T-helper 9 cell (primary cell): ENCODE measurements at regions not wholly inside any gene's neighbourhood (a gene's known extent, or its start where the extent isn't known, plus 50 kb on each side); places are given as distances from the start of the nearest gene placed in this dataset.
"Not testable (repeated sequence)": the region's sequence is repeated elsewhere in the genome, so short reads cannot be mapped to it uniquely, and the experiment has no call there.

Experiments
- DNase-seq: peaks from one replicate; pipeline ENCODE4 v3.0.0-alpha.2; 2020

GRCh38 chr11:45000918-45001317 lies 50.2 kb upstream of the TP53I11 start:
- DNase-seq, result no peak

GRCh38 chr11:45001466-45002165 lies 50.9 kb upstream of the TP53I11 start:
- DNase-seq, result no peak

GRCh38 chr11:45005106-45005505 lies 54.4 kb upstream of the TP53I11 start:
- no peak for DNase-seq

- no peak for DNase-seq
Observed at GRCh38 chr11:45007011-45007410, 56.3 kb upstream of the TP53I11 start.

- DNase-seq, result not testable (repeated sequence)
Observed at GRCh38 chr11:45015983-45016382, 65.3 kb upstream of the TP53I11 start.

- DNase-seq, result not testable (repeated sequence)
Observed at GRCh38 chr11:45016446-45016845, 65.8 kb upstream of the TP53I11 start.

- DNase-seq, result no peak
Observed at GRCh38 chr11:45017329-45017728, 66.6 kb upstream of the TP53I11 start.

- DNase-seq, result no peak
Observed at GRCh38 chr11:45021001-45021400, 70.3 kb upstream of the TP53I11 start.

- DNase-seq, result no peak
Observed at GRCh38 chr11:45021692-45022141, 71.0 kb upstream of the TP53I11 start.

GRCh38 chr11:45022294-45023064 lies 71.8 kb upstream of the TP53I11 start:
- no peak for DNase-seq

- DNase-seq, result no peak
Observed at GRCh38 chr11:45023065-45023365, 72.3 kb upstream of the TP53I11 start.

GRCh38 chr11:45024316-45024715 lies 73.6 kb upstream of the TP53I11 start:
- no peak for DNase-seq

GRCh38 chr11:45024846-45025588 lies 74.3 kb upstream of the TP53I11 start:
- DNase-seq, result no peak

GRCh38 chr11:45025716-45026492 lies 75.2 kb upstream of the TP53I11 start:
- DNase-seq, result no peak

- DNase-seq, result no peak
Observed at GRCh38 chr11:45026835-45027234, 76.2 kb upstream of the TP53I11 start.

GRCh38 chr11:45027312-45027711 lies 76.6 kb upstream of the TP53I11 start:
- DNase-seq, result no peak

GRCh38 chr11:45028911-45029682 lies 78.4 kb upstream of the TP53I11 start:
- no peak for DNase-seq

GRCh38 chr11:45030778-45031177 lies 80.1 kb upstream of the TP53I11 start:
- DNase-seq, result no peak

- DNase-seq, result no peak
Observed at GRCh38 chr11:45031912-45032519, 81.3 kb upstream of the TP53I11 start.

GRCh38 chr11:45035413-45035812 lies 84.7 kb upstream of the TP53I11 start:
- DNase-seq, result no peak

GRCh38 chr11:45036010-45036409 lies 85.3 kb upstream of the TP53I11 start:
- DNase-seq, result no peak

- no peak for DNase-seq
Observed at GRCh38 chr11:45036733-45037132, 86.0 kb upstream of the TP53I11 start.
